ENCODE measurements at regions not wholly inside any gene's neighbourhood (a gene's known extent, or its start where the extent isn't known, plus 50 kb on each side); places are given as distances from the start of the nearest gene placed in this dataset.

DNA sequence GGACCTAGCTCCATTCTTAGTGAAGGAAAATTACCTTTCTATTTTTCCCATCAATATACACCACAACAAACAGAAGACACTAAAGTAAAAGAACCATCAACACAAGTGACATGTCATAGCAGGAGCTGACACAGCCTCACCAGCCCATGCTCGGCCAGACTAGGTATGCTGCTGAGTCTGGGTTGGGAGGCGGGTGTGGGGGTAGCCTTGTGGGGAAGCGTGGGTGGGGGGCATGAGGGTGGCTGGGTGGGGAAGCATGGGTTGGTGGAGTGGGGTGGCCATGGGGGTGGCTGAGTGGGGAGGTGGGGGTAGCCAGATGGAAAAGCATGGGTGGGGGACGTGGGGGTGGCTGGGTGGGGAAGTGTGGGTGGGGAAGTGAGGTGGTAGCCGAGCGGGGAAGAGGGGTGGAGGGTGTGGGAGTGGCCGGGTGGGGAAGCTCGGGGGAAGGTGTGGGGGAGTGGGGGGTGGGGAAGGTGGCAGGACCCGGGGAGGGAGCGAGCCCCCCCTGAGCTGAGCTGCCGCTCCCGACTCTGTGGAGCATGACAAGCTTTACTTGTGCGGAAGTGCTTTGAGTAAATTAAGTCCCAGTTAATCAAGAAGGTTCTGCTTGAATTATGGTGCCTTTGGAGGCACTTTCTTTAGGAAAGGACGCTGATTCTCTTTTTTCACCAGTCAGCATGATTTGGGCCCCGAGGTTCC lies 294.6 kb upstream of the ZNF32 start:
- no peak overlapping the region for H3K4me3 ChIP-seq (replicated peaks in 1 of 2; ENCODE audit: low read depth in 2 of 2, low read length in 2 of 2)
- TF ChIP-seq, protein P1, sequence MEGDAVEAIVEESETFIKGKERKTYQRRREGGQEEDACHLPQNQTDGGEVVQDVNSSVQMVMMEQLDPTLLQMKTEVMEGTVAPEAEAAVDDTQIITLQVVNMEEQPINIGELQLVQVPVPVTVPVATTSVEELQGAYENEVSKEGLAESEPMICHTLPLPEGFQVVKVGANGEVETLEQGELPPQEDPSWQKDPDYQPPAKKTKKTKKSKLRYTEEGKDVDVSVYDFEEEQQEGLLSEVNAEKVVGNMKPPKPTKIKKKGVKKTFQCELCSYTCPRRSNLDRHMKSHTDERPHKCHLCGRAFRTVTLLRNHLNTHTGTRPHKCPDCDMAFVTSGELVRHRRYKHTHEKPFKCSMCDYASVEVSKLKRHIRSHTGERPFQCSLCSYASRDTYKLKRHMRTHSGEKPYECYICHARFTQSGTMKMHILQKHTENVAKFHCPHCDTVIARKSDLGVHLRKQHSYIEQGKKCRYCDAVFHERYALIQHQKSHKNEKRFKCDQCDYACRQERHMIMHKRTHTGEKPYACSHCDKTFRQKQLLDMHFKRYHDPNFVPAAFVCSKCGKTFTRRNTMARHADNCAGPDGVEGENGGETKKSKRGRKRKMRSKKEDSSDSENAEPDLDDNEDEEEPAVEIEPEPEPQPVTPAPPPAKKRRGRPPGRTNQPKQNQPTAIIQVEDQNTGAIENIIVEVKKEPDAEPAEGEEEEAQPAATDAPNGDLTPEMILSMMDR (IDR thresholded peaks at IDR 0.05; ENCODE audit: low read depth, low read length) = no peak
- no peak for DNase-seq (ENCODE audit: low read depth in 2 of 2)

DNA sequence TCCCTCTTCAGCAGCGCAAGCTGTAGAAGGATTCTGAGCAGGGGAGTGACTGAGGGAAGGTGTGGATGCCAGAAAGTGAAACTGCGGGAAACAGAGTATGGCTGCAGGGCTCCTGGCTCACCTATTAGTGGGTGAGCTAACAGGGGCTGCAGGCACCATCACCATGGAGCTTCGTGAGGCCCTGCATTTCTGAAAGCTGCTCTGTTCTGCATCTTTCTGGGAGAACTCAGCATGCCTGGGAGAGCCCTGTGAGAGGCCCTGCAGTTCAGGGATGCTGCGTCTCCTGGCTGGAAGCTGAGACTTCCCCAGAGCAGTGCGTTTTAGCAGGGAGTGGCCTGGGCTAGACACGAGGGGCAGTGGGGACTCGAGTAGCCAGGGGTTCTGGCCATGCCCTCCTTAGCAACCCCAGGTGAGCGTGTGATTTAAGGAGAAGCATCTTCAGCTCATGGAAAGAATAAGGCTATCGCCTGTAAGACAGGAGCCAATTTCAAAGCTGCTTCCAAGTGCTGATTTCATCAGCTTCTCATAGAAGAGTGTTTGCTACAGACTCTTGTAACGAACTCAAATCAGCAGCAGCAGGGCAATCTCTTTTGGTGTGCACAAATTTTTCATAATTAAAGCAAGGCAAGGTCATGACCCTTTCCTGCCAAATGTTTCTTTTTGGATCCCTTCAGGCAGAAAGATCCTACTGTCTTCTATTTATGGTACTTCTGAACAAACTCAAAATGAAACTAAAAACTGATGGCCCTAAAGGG lies 293.6 kb upstream of the ZNF32 start:
- no peak overlapping the region for H3K4me3 ChIP-seq (replicated peaks in 1 of 2; ENCODE audit: low read depth in 2 of 2, low read length in 2 of 2)
- no peak for DNase-seq (ENCODE audit: low read depth in 2 of 2)
- TF ChIP-seq, protein P1 (IDR thresholded peaks at IDR 0.05; ENCODE audit: low read depth, low read length) = no peak

DNA sequence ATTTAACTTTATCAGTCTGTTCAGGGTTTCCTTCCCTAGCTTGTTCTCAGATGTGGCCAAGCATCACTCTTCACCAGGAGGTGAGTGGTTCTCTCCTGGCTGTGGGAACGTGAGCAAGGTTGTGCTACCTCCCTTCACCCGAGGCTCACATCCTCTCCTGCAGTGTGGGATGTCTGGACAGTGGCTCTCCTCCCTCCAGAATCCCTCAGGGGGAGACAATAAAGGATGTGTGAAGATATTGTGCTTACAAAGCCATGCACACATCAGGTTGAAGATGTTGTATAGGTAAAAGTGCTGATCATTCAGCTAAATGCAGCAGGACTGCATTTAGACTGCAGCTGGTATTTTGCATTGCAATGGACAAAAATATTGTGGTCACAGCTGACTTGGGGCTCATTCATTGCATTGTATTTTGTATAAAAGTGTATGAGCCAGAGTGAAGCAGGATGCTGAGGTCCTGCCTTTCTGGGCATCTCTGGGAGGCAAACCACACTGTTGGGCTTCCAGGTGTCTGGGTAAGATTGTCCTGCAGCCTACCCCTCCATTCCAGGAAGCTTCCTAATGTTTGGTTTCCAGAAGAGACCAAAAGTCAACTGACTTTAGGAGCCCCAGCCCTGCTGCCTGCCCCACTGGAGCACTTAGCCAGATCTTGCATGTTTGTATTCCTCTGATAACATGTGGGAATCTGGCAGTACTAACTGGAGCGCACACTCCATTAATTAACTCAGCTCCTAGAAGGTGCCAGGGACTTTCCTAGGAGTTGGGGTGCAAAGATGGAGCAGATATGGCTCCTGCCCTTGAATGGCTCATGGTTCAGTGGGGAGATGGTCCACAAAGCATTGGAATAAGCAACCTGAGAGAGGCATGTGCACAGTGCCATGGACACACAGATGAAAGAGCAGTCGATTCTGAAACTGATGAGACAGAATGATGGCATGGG lies 292.5 kb upstream of the ZNF32 start:
- TF ChIP-seq, protein P1 (IDR thresholded peaks at IDR 0.05; ENCODE audit: low read depth, low read length) = no peak
- no peak overlapping the region for H3K4me3 ChIP-seq (replicated peaks in 1 of 2; ENCODE audit: low read depth in 2 of 2, low read length in 2 of 2)
- DNase-seq (ENCODE audit: low read depth in 2 of 2) = no peak

DNA sequence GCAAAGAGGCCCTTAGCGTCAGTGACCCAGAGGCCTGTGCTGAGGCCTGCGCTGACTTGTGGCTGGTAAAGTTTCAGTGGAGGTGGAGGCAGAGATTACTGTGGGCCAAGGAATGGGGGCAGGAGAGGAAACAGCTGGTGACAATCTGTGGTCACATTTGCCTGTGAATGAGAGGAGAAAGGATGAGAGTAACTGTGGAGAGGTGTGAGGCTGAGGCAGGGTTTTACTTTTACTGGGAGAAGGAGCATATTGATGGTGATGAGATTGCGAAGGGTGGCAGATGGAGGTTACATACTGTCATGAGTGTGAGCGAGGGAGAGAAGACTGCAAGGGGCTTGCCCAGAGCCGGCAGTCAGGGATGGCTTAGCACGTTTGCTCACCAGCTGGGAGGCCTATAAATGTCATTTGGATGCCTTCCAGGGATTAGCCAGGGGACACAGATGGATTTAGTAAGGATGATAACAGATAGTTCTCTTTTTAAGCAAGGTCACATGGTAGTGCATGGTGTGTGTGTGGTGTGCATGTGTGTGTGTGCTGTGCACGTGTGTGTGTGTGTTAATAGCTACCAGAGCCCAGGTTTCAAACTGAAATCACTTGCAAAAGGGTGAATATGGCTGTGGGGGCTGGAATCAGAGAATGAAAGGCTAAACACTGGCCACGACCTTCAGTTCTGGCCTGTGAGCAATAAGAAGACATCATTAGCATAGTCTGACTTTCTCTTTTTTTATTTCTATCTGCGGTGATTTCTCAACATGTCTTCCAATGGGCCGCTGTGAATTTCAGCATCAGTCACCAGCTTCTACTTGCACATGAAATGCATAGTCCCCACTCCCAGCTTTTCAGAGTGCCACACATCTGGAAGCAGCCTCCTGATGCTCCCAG lies 291.5 kb upstream of the ZNF32 start:
- no peak overlapping the region for H3K4me3 ChIP-seq (replicated peaks in 1 of 2; ENCODE audit: low read depth in 2 of 2, low read length in 2 of 2)
- peak; percentile 33 to 43 for DNase-seq (ENCODE audit: low read depth in 2 of 2)
- TF ChIP-seq, protein P1 (IDR thresholded peaks at IDR 0.05; ENCODE audit: low read depth, low read length) = no peak

DNA sequence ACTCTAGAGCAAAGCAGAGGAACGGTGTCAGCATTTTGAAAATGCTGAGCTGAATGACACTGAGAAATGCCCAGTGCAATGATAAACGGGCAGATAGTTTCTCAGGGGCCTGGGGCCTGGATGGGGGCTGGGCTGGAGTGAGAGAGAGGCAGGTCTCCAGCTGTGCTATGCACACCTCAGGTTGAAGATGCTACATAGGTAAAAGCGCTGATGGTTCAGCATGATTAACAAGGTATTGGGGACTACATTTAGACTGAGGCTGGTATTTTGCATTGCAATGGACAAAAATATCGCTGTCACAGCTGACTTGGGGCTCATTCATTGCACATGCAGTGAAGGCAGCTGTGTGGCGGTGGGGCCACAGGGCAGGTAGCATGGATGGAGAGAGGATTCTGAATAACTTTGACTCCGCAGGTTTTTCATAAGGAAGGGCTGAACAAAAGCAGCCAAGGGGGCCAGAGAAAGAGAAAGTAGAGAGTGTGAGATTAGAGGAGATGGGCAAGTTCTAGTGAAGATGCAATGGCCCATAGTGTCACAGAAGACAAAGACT lies 290.8 kb upstream of the ZNF32 start:
- no peak overlapping the region for H3K4me3 ChIP-seq (replicated peaks in 1 of 2; ENCODE audit: low read depth in 2 of 2, low read length in 2 of 2)
- TF ChIP-seq, protein P1 (IDR thresholded peaks at IDR 0.05; ENCODE audit: low read depth, low read length) = no peak
- DNase-seq (ENCODE audit: low read depth in 2 of 2) = no peak

All from cardiac fibroblast (primary cell).